K562 (cell line): ENCODE measurements at regions not wholly inside any gene's neighbourhood (a gene's known extent, or its start where the extent isn't known, plus 50 kb on each side); places are given as distances from the start of the nearest gene placed in this dataset.

ENCODE experiments used
- ATAC-seq: fragments of 200-7000 bp; cut with Tn5 transposase; 3 replicates; pipeline ENCODE4 v1.9.1; 2020; ENCODE audit warnings: moderate library complexity
- BruUV-seq: library from RNA; stranded (reverse); fragments of 400-500 nt; replicated peaks from 2 replicates; lab custom pipeline; 2021; lab: Mats Ljungman, UMichigan
- CTCF ChIA-PET: fragments of 300-600 bp; formaldehyde crosslinking; extraction: SDS; loops from one replicate; lab custom pipeline; 2021; ENCODE audit warnings: low intra/inter-chr PET ratio; lab: Yijun Ruan, JAX
- POLR2A ChIA-PET: fragments of 300-600, 350-650 bp; sonication (Branson Sonifier 250); formaldehyde crosslinking; extraction: SDS; loops from one replicate; lab custom pipeline; 2021; ENCODE audit warnings: antibody characterized with exemption, inconsistent platforms; lab: Yijun Ruan, JAX
- DNase-seq, 4 experiments: peaks; one replicate each; pipeline versions ENCODE4 v3.0.0 to v3.0.0-alpha.2; 2011 to 2018; ENCODE audit warnings: low spot score in 3 of 4, mixed read lengths in 3 of 4; ENCODE audit errors: extremely low read depth in 1 of 4
- FAIRE-seq: peaks from 2 replicates; lab custom pipeline; 2011; peaks lifted over from hg19 to GRCh38; lab: Jason Lieb, UNC
- H2AFZ ChIP-seq: 2 replicates; pipeline ENCODE4 v1.6.0; 2011; ENCODE audit warnings: low read depth, low read length, control low read depth, inconsistent platforms
- H3K27ac ChIP-seq: fragments of 200-600 bp; 3 replicates; pipeline ENCODE4 v1.8.0; 2011; ENCODE audit warnings: low read depth, mild to moderate bottlenecking, control low read depth, inconsistent platforms, low read length, moderate library complexity, mixed read lengths; ENCODE audit errors: extremely low read depth
- H3K27me3 ChIP-seq, 2 experiments: fragments of 300-600 bp in 1 of 2; 2 replicates in 1 of 2; 3 replicates in 1 of 2; pipeline versions ENCODE4 v1.6.0 to v1.8.0; 2011; ENCODE audit warnings: inconsistent platforms in 2 of 2, low read length in 2 of 2, mild to moderate bottlenecking in 1 of 2, mixed read lengths in 1 of 2, moderate library complexity in 1 of 2; ENCODE audit not compliant: control insufficient read depth in 2 of 2, insufficient read depth in 2 of 2
- H3K36me3 ChIP-seq: fragments of 300-600 bp; 3 replicates; pipeline ENCODE4 v1.8.0; 2011; ENCODE audit warnings: mild to moderate bottlenecking, low read length, inconsistent platforms; ENCODE audit not compliant: control insufficient read depth, insufficient read depth
- H3K4me1 ChIP-seq, 2 experiments: fragments of 200-600 bp in 1 of 2; replicated peaks in 1 of 2; 2 replicates in 1 of 2; 3 replicates in 1 of 2; pipeline versions ENCODE4 v1.5.1 to v1.8.0; 2011; ENCODE audit warnings: inconsistent platforms in 2 of 2, low read length in 2 of 2, mild to moderate bottlenecking in 1 of 2, mixed read lengths in 1 of 2, moderate library complexity in 1 of 2; ENCODE audit not compliant: control insufficient read depth in 2 of 2, insufficient read depth in 2 of 2
- H3K4me2 ChIP-seq: 2 replicates; pipeline ENCODE4 v1.6.1; 2011; ENCODE audit warnings: low read length, control low read depth, inconsistent platforms, mixed read lengths; ENCODE audit not compliant: insufficient read depth
- H3K4me3 ChIP-seq: fragments of 200-600 bp; sonication (generic), shearing (Covaris generic); 2 replicates; pipeline ENCODE4 v1.5.1; 2016; ENCODE audit warnings: control low read depth, inconsistent platforms
- H3K79me2 ChIP-seq: fragments of 200-600 bp; 3 replicates; pipeline ENCODE4 v1.8.0; 2011; ENCODE audit warnings: low read length, inconsistent platforms; ENCODE audit not compliant: control insufficient read depth, insufficient read depth
- H3K9ac ChIP-seq, 2 experiments: 2 replicates each; pipeline versions ENCODE4 v1.6.0 to v1.6.1; 2011; ENCODE audit warnings: low read depth in 2 of 2, low read length in 2 of 2, control low read depth in 1 of 2, inconsistent platforms in 1 of 2, mild to moderate bottlenecking in 1 of 2, mixed read lengths in 1 of 2; ENCODE audit not compliant: insufficient read depth in 1 of 2
- H3K9me1 ChIP-seq: one replicate; pipeline ENCODE4 v1.6.0; 2011; ENCODE audit warnings: inconsistent platforms, mild to moderate bottlenecking, low read length, moderate library complexity; ENCODE audit not compliant: control insufficient read depth, insufficient read depth
- H3K9me3 ChIP-seq: replicated peaks from 2 replicates; pipeline ENCODE4 v1.5.1; 2011; ENCODE audit warnings: low read depth, low read length, inconsistent platforms; ENCODE audit not compliant: control insufficient read depth, insufficient read depth
- H4K20me1 ChIP-seq: replicated peaks from 2 replicates; pipeline ENCODE4 v1.6.1; 2011; ENCODE audit warnings: low read length, inconsistent platforms, mixed read lengths; ENCODE audit not compliant: control insufficient read depth, insufficient read depth
- HEY1 ChIP-seq: fragments of 250-450 bp; sonication (Bioruptor Pico); IDR thresholded peaks from 2 replicates; pipeline ENCODE4 v1.5.0; 2020; ENCODE audit warnings: mild to moderate bottlenecking, moderate library complexity, borderline replicate concordance
- ILK ChIP-seq: fragments of 450-650 bp; IDR thresholded peaks from 2 replicates; pipeline ENCODE4 v1.6.1; 2016; ENCODE audit warnings: missing genetic modification characterization, low read depth, mild to moderate bottlenecking, missing compliant biosample characterization, moderate library complexity, borderline replicate concordance
- KAT2B ChIP-seq: IDR thresholded peaks from one replicate; pipeline ENCODE4 v1.6.1; 2012; ENCODE audit warnings: low read depth, mild to moderate bottlenecking, control low read depth, inconsistent platforms, low read length, moderate library complexity
- NR4A1 ChIP-seq, 2 experiments: fragments of 250-450 bp in 1 of 2; fragments of 450-650 bp in 1 of 2; sonication (Bioruptor Pico) in 1 of 2; IDR thresholded peaks; 2 replicates each; pipeline versions ENCODE4 v1.4.0 to v1.6.1; 2016 to 2020; ENCODE audit warnings: mild to moderate bottlenecking in 2 of 2, missing compliant biosample characterization in 1 of 2, missing genetic modification characterization in 1 of 2, moderate library complexity in 1 of 2
- RBM22 ChIP-seq: fragments of 200-400 bp; formaldehyde crosslinking; IDR thresholded peaks from 2 replicates; pipeline ENCODE4 v1.6.1; 2018; ENCODE audit warnings: low read length, low read depth; ENCODE audit not compliant: poor library complexity, severe bottlenecking
- ZNF143 ChIP-seq: sonication (generic); formaldehyde crosslinking; IDR thresholded peaks from 2 replicates; pipeline ENCODE4 v1.9.0; 2022; ENCODE audit warnings: mild to moderate bottlenecking, missing genetic modification reagents
- WGBS: fragments of 100-300 bp; shearing (Covaris generic); methylation state at CpG from one replicate; pipeline ENCODE4 v1.1.6; 2016; ENCODE audit warnings: low coverage, mixed read lengths; ENCODE audit not compliant: insufficient coverage; ENCODE audit errors: missing lambda C conversion rate; 5-methylcytosine and 5-hydroxymethylcytosine counted together
- in situ Hi-C: fragments of 300-500 bp; cut with MboI; formaldehyde crosslinking; loops from 4 replicates; pipeline ENCODE4 v1.15.0; 2018; ENCODE audit warnings: inconsistent platforms, mixed read lengths
- intact Hi-C: fragments of 100-400 bp; cut with micrococcal nuclease; formaldehyde crosslinking; loops from 2 replicates; pipeline ENCODE4 v1.14.2; 2022
- TF ChIP-seq, protein P1 (sequence below), 2 experiments: fragments of 450-650 bp; IDR thresholded peaks; 2 replicates each; pipeline ENCODE4 v1.6.1; 2018; ENCODE audit warnings: mild to moderate bottlenecking in 2 of 2, low read depth in 1 of 2; ENCODE audit not compliant: partially characterized antibody in 2 of 2

- no peaks in the 10 kb centered on the region for H3K9me3 ChIP-seq
- in situ Hi-C loops = no loop called here
- no peaks in the 10 kb centered on the region for H3K79me2 ChIP-seq
- no peak overlapping the region for H3K9ac ChIP-seq
- H3K36me3 ChIP-seq = no peaks in the 10 kb centered on the region
- no peak for TF ChIP-seq HEY1 (CRISPR knock-in tag)
- TF ChIP-seq, protein P1, sequence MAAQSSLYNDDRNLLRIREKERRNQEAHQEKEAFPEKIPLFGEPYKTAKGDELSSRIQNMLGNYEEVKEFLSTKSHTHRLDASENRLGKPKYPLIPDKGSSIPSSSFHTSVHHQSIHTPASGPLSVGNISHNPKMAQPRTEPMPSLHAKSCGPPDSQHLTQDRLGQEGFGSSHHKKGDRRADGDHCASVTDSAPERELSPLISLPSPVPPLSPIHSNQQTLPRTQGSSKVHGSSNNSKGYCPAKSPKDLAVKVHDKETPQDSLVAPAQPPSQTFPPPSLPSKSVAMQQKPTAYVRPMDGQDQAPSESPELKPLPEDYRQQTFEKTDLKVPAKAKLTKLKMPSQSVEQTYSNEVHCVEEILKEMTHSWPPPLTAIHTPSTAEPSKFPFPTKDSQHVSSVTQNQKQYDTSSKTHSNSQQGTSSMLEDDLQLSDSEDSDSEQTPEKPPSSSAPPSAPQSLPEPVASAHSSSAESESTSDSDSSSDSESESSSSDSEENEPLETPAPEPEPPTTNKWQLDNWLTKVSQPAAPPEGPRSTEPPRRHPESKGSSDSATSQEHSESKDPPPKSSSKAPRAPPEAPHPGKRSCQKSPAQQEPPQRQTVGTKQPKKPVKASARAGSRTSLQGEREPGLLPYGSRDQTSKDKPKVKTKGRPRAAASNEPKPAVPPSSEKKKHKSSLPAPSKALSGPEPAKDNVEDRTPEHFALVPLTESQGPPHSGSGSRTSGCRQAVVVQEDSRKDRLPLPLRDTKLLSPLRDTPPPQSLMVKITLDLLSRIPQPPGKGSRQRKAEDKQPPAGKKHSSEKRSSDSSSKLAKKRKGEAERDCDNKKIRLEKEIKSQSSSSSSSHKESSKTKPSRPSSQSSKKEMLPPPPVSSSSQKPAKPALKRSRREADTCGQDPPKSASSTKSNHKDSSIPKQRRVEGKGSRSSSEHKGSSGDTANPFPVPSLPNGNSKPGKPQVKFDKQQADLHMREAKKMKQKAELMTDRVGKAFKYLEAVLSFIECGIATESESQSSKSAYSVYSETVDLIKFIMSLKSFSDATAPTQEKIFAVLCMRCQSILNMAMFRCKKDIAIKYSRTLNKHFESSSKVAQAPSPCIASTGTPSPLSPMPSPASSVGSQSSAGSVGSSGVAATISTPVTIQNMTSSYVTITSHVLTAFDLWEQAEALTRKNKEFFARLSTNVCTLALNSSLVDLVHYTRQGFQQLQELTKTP (IDR thresholded peaks at IDR 0.05; ENCODE audit: low read depth in 1 of 2, partially characterized antibody in 2 of 2) = no peak
- no peak for TF ChIP-seq ZNF143 (CRISPR knock-in tag)
- no peak for TF ChIP-seq ILK (tag)
- no peak for TF ChIP-seq NR4A1 (CRISPR knock-in tag; IDR thresholded peaks at IDR 0.05)
- TF ChIP-seq NR4A1 (tag; IDR thresholded peaks at IDR 0.05) = no peak
- TF ChIP-seq KAT2B = no peak
- no peak for TF ChIP-seq RBM22
- no peak for DNase-seq
- WGBS = 20% methylated on average over 3 of the region's 3 CpGs
- no peak overlapping the region for H3K4me3 ChIP-seq
- no peaks in the 10 kb centered on the region for H3K9me1 ChIP-seq
- H4K20me1 ChIP-seq = no peaks in the 10 kb centered on the region
- intact Hi-C loops = no loop called here
- H2AFZ ChIP-seq = no peak overlapping the region
- H3K4me2 ChIP-seq = no peak overlapping the region
- H3K27me3 ChIP-seq = no peaks in the 10 kb centered on the region
- no peak overlapping the region for H3K27ac ChIP-seq
- CTCF ChIA-PET = no interaction called here
- FAIRE-seq = no peak
- no peaks in the 10 kb centered on the region for H3K4me1 ChIP-seq
- no TSS peak for BruUV-seq
- no peak for ATAC-seq
- POLR2A ChIA-PET = no interaction called here
These were observed 118.9 kb downstream of the ACER2 start for GRCh38 chr9:19527663-19528062.
